K562 (cell line): ENCODE measurements at regions not wholly inside any gene's neighbourhood (a gene's known extent, or its start where the extent isn't known, plus 50 kb on each side); places are given as distances from the start of the nearest gene placed in this dataset.

ENCODE experiments used
- ATAC-seq: fragments of 200-7000 bp; cut with Tn5 transposase; 3 replicates; pipeline ENCODE4 v1.9.1; 2020; ENCODE audit warnings: moderate library complexity
- BruUV-seq: library from RNA; stranded (reverse); fragments of 400-500 nt; replicated peaks from 2 replicates; lab custom pipeline; 2021; lab: Mats Ljungman, UMichigan
- CTCF ChIA-PET: fragments of 300-600 bp; formaldehyde crosslinking; extraction: SDS; loops from one replicate; lab custom pipeline; 2021; ENCODE audit warnings: low intra/inter-chr PET ratio; lab: Yijun Ruan, JAX
- POLR2A ChIA-PET: fragments of 300-600, 350-650 bp; sonication (Branson Sonifier 250); formaldehyde crosslinking; extraction: SDS; loops from one replicate; lab custom pipeline; 2021; ENCODE audit warnings: antibody characterized with exemption, inconsistent platforms; lab: Yijun Ruan, JAX
- DNase-seq, 4 experiments: peaks; one replicate each; pipeline versions ENCODE4 v3.0.0 to v3.0.0-alpha.2; 2011 to 2018; ENCODE audit warnings: low spot score in 3 of 4, mixed read lengths in 3 of 4; ENCODE audit errors: extremely low read depth in 1 of 4
- FAIRE-seq: peaks from 2 replicates; lab custom pipeline; 2011; peaks lifted over from hg19 to GRCh38; lab: Jason Lieb, UNC
- H2AFZ ChIP-seq: 2 replicates; pipeline ENCODE4 v1.6.0; 2011; ENCODE audit warnings: low read depth, low read length, control low read depth, inconsistent platforms
- H3K27ac ChIP-seq: fragments of 200-600 bp; 3 replicates; pipeline ENCODE4 v1.8.0; 2011; ENCODE audit warnings: low read depth, mild to moderate bottlenecking, control low read depth, inconsistent platforms, low read length, moderate library complexity, mixed read lengths; ENCODE audit errors: extremely low read depth
- H3K27me3 ChIP-seq, 2 experiments: fragments of 300-600 bp in 1 of 2; 2 replicates in 1 of 2; 3 replicates in 1 of 2; pipeline versions ENCODE4 v1.6.0 to v1.8.0; 2011; ENCODE audit warnings: inconsistent platforms in 2 of 2, low read length in 2 of 2, mild to moderate bottlenecking in 1 of 2, mixed read lengths in 1 of 2, moderate library complexity in 1 of 2; ENCODE audit not compliant: control insufficient read depth in 2 of 2, insufficient read depth in 2 of 2
- H3K36me3 ChIP-seq: fragments of 300-600 bp; 3 replicates; pipeline ENCODE4 v1.8.0; 2011; ENCODE audit warnings: mild to moderate bottlenecking, low read length, inconsistent platforms; ENCODE audit not compliant: control insufficient read depth, insufficient read depth
- H3K4me1 ChIP-seq, 2 experiments: fragments of 200-600 bp in 1 of 2; replicated peaks in 1 of 2; 2 replicates in 1 of 2; 3 replicates in 1 of 2; pipeline versions ENCODE4 v1.5.1 to v1.8.0; 2011; ENCODE audit warnings: inconsistent platforms in 2 of 2, low read length in 2 of 2, mild to moderate bottlenecking in 1 of 2, mixed read lengths in 1 of 2, moderate library complexity in 1 of 2; ENCODE audit not compliant: control insufficient read depth in 2 of 2, insufficient read depth in 2 of 2
- H3K4me2 ChIP-seq: 2 replicates; pipeline ENCODE4 v1.6.1; 2011; ENCODE audit warnings: low read length, control low read depth, inconsistent platforms, mixed read lengths; ENCODE audit not compliant: insufficient read depth
- H3K4me3 ChIP-seq: fragments of 200-600 bp; sonication (generic), shearing (Covaris generic); 2 replicates; pipeline ENCODE4 v1.5.1; 2016; ENCODE audit warnings: control low read depth, inconsistent platforms
- H3K79me2 ChIP-seq: fragments of 200-600 bp; 3 replicates; pipeline ENCODE4 v1.8.0; 2011; ENCODE audit warnings: low read length, inconsistent platforms; ENCODE audit not compliant: control insufficient read depth, insufficient read depth
- H3K9ac ChIP-seq, 2 experiments: 2 replicates each; pipeline versions ENCODE4 v1.6.0 to v1.6.1; 2011; ENCODE audit warnings: low read depth in 2 of 2, low read length in 2 of 2, control low read depth in 1 of 2, inconsistent platforms in 1 of 2, mild to moderate bottlenecking in 1 of 2, mixed read lengths in 1 of 2; ENCODE audit not compliant: insufficient read depth in 1 of 2
- H3K9me1 ChIP-seq: one replicate; pipeline ENCODE4 v1.6.0; 2011; ENCODE audit warnings: inconsistent platforms, mild to moderate bottlenecking, low read length, moderate library complexity; ENCODE audit not compliant: control insufficient read depth, insufficient read depth
- H3K9me3 ChIP-seq: replicated peaks from 2 replicates; pipeline ENCODE4 v1.5.1; 2011; ENCODE audit warnings: low read depth, low read length, inconsistent platforms; ENCODE audit not compliant: control insufficient read depth, insufficient read depth
- H4K20me1 ChIP-seq: replicated peaks from 2 replicates; pipeline ENCODE4 v1.6.1; 2011; ENCODE audit warnings: low read length, inconsistent platforms, mixed read lengths; ENCODE audit not compliant: control insufficient read depth, insufficient read depth
- CBX1 ChIP-seq: sonication (generic); IDR thresholded peaks from 2 replicates; pipeline ENCODE4 v1.6.1; 2016; ENCODE audit warnings: antibody characterized with exemption, low read depth, mild to moderate bottlenecking
- CCAR2 ChIP-seq: fragments of 200-400 bp; formaldehyde crosslinking; IDR thresholded peaks from 2 replicates; pipeline ENCODE4 v1.6.1; 2017; ENCODE audit warnings: mild to moderate bottlenecking, low read depth, low read length
- CGGBP1 ChIP-seq: fragments of 250-450 bp; sonication (Bioruptor Pico); IDR thresholded peaks from 2 replicates; pipeline ENCODE4 v1.9.0; 2021; ENCODE audit warnings: mild to moderate bottlenecking
- CREBBP ChIP-seq: IDR thresholded peaks from one replicate; pipeline ENCODE4 v1.6.1; 2012; ENCODE audit warnings: low read depth, mild to moderate bottlenecking, control low read depth, inconsistent platforms, low read length
- DDX20 ChIP-seq: fragments of 450-650 bp; IDR thresholded peaks from 2 replicates; pipeline ENCODE4 v1.6.1; 2016; ENCODE audit warnings: missing genetic modification characterization, low read depth, mild to moderate bottlenecking, missing compliant biosample characterization, moderate library complexity
- E2F1 ChIP-seq: sonication (generic); formaldehyde crosslinking; IDR thresholded peaks from 2 replicates; pipeline ENCODE4 v1.8.1; 2023; ENCODE audit warnings: mild to moderate bottlenecking, missing genetic modification reagents, moderate library complexity
- FOSL1 ChIP-seq: fragments of 200-800 bp; sonication (Bioruptor generic); conservative IDR thresholded peaks from 2 replicates; pipeline ENCODE4 v1.6.1; 2016; ENCODE audit warnings: missing genetic modification characterization, missing compliant biosample characterization
- MIER1 ChIP-seq: fragments of 450-650 bp; IDR thresholded peaks from 2 replicates; pipeline ENCODE4 v1.6.1; 2016; ENCODE audit warnings: antibody characterized with exemption, mild to moderate bottlenecking, low read depth
- NFRKB ChIP-seq: fragments of 450-650 bp; IDR thresholded peaks from 2 replicates; pipeline ENCODE4 v1.6.1; 2016; ENCODE audit warnings: low read depth
- NR2C1 ChIP-seq, 2 experiments: fragments of 450-650 bp; IDR thresholded peaks; 2 replicates each; pipeline ENCODE4 v1.6.1; 2017; ENCODE audit warnings: mild to moderate bottlenecking in 2 of 2, antibody characterized with exemption in 1 of 2, inconsistent platforms in 1 of 2, missing compliant biosample characterization in 1 of 2, missing genetic modification characterization in 1 of 2
- PCBP1 ChIP-seq: fragments of 200-400 bp; formaldehyde crosslinking; IDR thresholded peaks from 2 replicates; pipeline ENCODE4 v1.6.1; 2018; ENCODE audit warnings: mild to moderate bottlenecking, low read depth, low read length; ENCODE audit not compliant: poor library complexity, severe bottlenecking
- PHTF2 ChIP-seq: fragments of 250-450 bp; sonication (Bioruptor Pico); IDR thresholded peaks from 2 replicates; pipeline ENCODE4 v1.5.0; 2021; ENCODE audit warnings: mild to moderate bottlenecking
- SMAD1 ChIP-seq: fragments of 150-350 bp; IDR thresholded peaks from 2 replicates; pipeline ENCODE4 v1.6.1; 2014; ENCODE audit warnings: low read length, low read depth; ENCODE audit not compliant: partially characterized antibody
- SUPT5H ChIP-seq: fragments of 450-650 bp; IDR thresholded peaks from 2 replicates; pipeline ENCODE4 v1.6.1; 2016
- USF1 ChIP-seq: sonication (generic); formaldehyde crosslinking; IDR thresholded peaks from 2 replicates; pipeline ENCODE4 v1.9.0; 2022; ENCODE audit warnings: mild to moderate bottlenecking, missing genetic modification reagents
- ZBTB2 ChIP-seq: fragments of 450-650 bp; IDR thresholded peaks from 2 replicates; pipeline ENCODE4 v1.6.1; 2016; ENCODE audit warnings: antibody characterized with exemption
- ZNF324 ChIP-seq: fragments of 250-450 bp; sonication (Bioruptor Pico); IDR thresholded peaks from 2 replicates; pipeline ENCODE4 v1.4.0; 2020; ENCODE audit warnings: mild to moderate bottlenecking
- WGBS: fragments of 100-300 bp; shearing (Covaris generic); methylation state at CpG from one replicate; pipeline ENCODE4 v1.1.6; 2016; ENCODE audit warnings: low coverage, mixed read lengths; ENCODE audit not compliant: insufficient coverage; ENCODE audit errors: missing lambda C conversion rate; 5-methylcytosine and 5-hydroxymethylcytosine counted together
- in situ Hi-C: fragments of 300-500 bp; cut with MboI; formaldehyde crosslinking; loops from 4 replicates; pipeline ENCODE4 v1.15.0; 2018; ENCODE audit warnings: inconsistent platforms, mixed read lengths
- intact Hi-C: fragments of 100-400 bp; cut with micrococcal nuclease; formaldehyde crosslinking; loops from 2 replicates; pipeline ENCODE4 v1.14.2; 2022

- BruUV-seq, result no TSS peak
Measured at GRCh38 chr2:5089409-5089808, 602.8 kb upstream of the SOX11 start.

GRCh38 chr2:5093056-5093455 is 599.1 kb upstream of the SOX11 start:
- intact Hi-C loops, result no loop called here
- H3K4me2 ChIP-seq, result no peak overlapping the region
- no peak overlapping the region for H2AFZ ChIP-seq
- H4K20me1 ChIP-seq, result no peaks in the 10 kb centered on the region
- no peaks in the 10 kb centered on the region for H3K9me1 ChIP-seq
- DNase-seq (no peak), ATAC-seq (no peak), FAIRE-seq (no peak)
- H3K79me2 ChIP-seq, result no peaks in the 10 kb centered on the region
- H3K4me3 ChIP-seq, result no peak overlapping the region
- H3K36me3 ChIP-seq, result no peaks in the 10 kb centered on the region
- no peaks in the 10 kb centered on the region for H3K4me1 ChIP-seq
- H3K27me3 ChIP-seq, result no peaks in the 10 kb centered on the region
- POLR2A ChIA-PET, result no interaction called here
- no peak overlapping the region for H3K27ac ChIP-seq
- in situ Hi-C loops, result no loop called here
- no TSS peak for BruUV-seq
- H3K9ac ChIP-seq, result no peak overlapping the region
- H3K9me3 ChIP-seq, result no peaks in the 10 kb centered on the region
- CTCF ChIA-PET, result no interaction called here
- TF ChIP-seq PHTF2 (CRISPR knock-in tag) (no peak), CBX1 (no peak), NFRKB (no peak), SMAD1 (no peak), CCAR2 (no peak), E2F1 (CRISPR knock-in tag) (no peak), ZBTB2 (no peak), USF1 (CRISPR knock-in tag) (no peak), FOSL1 (tag) (no peak), MIER1 (no peak)

More at GRCh38 chr2:5089409-5089808, 602.8 kb upstream of the SOX11 start:
- Histone ChIP-seq H3K27me3 (no peaks in the 10 kb centered on the region), H3K79me2 (no peaks in the 10 kb centered on the region), H3K36me3 (no peaks in the 10 kb centered on the region), H3K4me3 (no peak overlapping the region)
- DNase-seq, result no peak
- TF ChIP-seq NR2C1 (IDR thresholded peaks at IDR 0.05) (no peak), NR2C1 (tag; IDR thresholded peaks at IDR 0.05) (no peak), PCBP1 (no peak), DDX20 (tag) (no peak), SUPT5H (no peak), ZNF324 (CRISPR knock-in tag) (no peak), CGGBP1 (no peak), CREBBP (no peak)
- TF ChIP-seq, all 486 proteins: peak for 0
- no peak for FAIRE-seq
- no peaks in the 10 kb centered on the region for H4K20me1 ChIP-seq
- no peaks in the 10 kb centered on the region for H3K4me1 ChIP-seq
- ChIA-PET POLR2A (no interaction called here), CTCF (no interaction called here)
- H3K9ac ChIP-seq, result no peak overlapping the region
- no peak overlapping the region for H3K27ac ChIP-seq
- intact Hi-C loops, result no loop called here
- H3K9me1 ChIP-seq, result no peaks in the 10 kb centered on the region
- in situ Hi-C loops, result no loop called here
- H2AFZ ChIP-seq, result no peak overlapping the region
- ATAC-seq, result no peak
- 3% methylated on average over 3 of the region's 5 CpGs for WGBS
- H3K4me2 ChIP-seq, result no peak overlapping the region
- no peaks in the 10 kb centered on the region for H3K9me3 ChIP-seq
